Testis (tissue), 2 donors: ENCODE measurements at regions not wholly inside any gene's neighbourhood (a gene's known extent, or its start where the extent isn't known, plus 50 kb on each side); places are given as distances from the start of the nearest gene placed in this dataset.
"Not testable (repeated sequence)": the region's sequence is repeated elsewhere in the genome, so short reads cannot be mapped to it uniquely, and the experiment has no call there.

Experiments
- CTCF ChIP-seq, 3 experiments: fragments of 450-650 bp in 2 of 3; fragments of 200-600 bp in 1 of 3; sonication (generic) in 1 of 3; IDR thresholded peaks; one replicate each; pipeline ENCODE4 v1.5.1; 2016 to 2019; ENCODE audit warnings: antibody characterized with exemption in 3 of 3, mild to moderate bottlenecking in 2 of 3, moderate library complexity in 1 of 3
- POLR2A ChIP-seq: fragments of 450-650 bp; IDR thresholded peaks from one replicate; pipeline ENCODE4 v1.6.1; 2017; ENCODE audit warnings: antibody characterized with exemption, mild to moderate bottlenecking, moderate library complexity

- not testable (repeated sequence) for TF ChIP-seq CTCF (IDR thresholded peaks at IDR 0.05); POLR2A
Observed at GRCh38 chr2:110333114-110334095, 121.1 kb upstream of the MTLN start.
